ENCODE measurements at regions not wholly inside any gene's neighbourhood (a gene's known extent, or its start where the extent isn't known, plus 50 kb on each side); places are given as distances from the start of the nearest gene placed in this dataset.

DNA sequence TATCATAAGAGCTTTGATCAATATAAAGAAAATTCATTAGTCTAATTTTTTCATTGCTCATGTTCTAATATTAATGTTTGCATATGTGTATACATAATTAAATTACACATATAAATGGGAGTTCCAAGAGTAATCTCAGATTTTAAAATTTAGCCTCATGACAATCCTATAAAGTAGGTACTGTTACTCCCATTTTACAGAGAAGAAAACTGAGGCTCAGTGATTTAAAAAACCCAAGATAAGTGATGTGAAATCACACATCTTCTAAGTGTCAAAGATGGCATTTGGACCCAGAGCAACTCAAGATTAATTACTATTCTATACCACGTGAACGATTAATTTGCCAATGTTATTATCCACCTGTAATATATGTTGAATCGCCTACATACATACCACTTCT is 122.3 kb downstream of the TM2D1 start:
- TF ChIP-seq, protein P1, sequence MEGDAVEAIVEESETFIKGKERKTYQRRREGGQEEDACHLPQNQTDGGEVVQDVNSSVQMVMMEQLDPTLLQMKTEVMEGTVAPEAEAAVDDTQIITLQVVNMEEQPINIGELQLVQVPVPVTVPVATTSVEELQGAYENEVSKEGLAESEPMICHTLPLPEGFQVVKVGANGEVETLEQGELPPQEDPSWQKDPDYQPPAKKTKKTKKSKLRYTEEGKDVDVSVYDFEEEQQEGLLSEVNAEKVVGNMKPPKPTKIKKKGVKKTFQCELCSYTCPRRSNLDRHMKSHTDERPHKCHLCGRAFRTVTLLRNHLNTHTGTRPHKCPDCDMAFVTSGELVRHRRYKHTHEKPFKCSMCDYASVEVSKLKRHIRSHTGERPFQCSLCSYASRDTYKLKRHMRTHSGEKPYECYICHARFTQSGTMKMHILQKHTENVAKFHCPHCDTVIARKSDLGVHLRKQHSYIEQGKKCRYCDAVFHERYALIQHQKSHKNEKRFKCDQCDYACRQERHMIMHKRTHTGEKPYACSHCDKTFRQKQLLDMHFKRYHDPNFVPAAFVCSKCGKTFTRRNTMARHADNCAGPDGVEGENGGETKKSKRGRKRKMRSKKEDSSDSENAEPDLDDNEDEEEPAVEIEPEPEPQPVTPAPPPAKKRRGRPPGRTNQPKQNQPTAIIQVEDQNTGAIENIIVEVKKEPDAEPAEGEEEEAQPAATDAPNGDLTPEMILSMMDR (IDR thresholded peaks at IDR 0.05): no peak
- TF ChIP-seq EP300 (IDR thresholded peaks at IDR 0.05) (no peak), POLR2A (IDR thresholded peaks at IDR 0.05) (no peak)

Measured in upper lobe of left lung (tissue), 4 donors.